Endodermal cell (in vitro differentiated cells): ENCODE measurements at regions not wholly inside any gene's neighbourhood (a gene's known extent, or its start where the extent isn't known, plus 50 kb on each side); places are given as distances from the start of the nearest gene placed in this dataset.
A peak's percentile ranks its signal among the peaks of the same experiment; 100 is the strongest.

Source experiments
- DNase-seq: peaks from one replicate; pipeline ENCODE4 v3.0.0-alpha.2; 2017
- H3K27ac ChIP-seq: 2 replicates; pipeline ENCODE4 v1.5.1; 2013; ENCODE audit warnings: mild to moderate bottlenecking, low read depth, low read length, moderate library complexity
- H3K27me3 ChIP-seq: 2 replicates; pipeline ENCODE4 v1.6.1; 2013; ENCODE audit warnings: mild to moderate bottlenecking, low read length, moderate library complexity; ENCODE audit not compliant: insufficient read depth, control insufficient read depth, poor library complexity, severe bottlenecking
- H3K36me3 ChIP-seq: 2 replicates; pipeline ENCODE4 v1.7.0; 2013; ENCODE audit warnings: mild to moderate bottlenecking, low read length, moderate library complexity; ENCODE audit not compliant: control insufficient read depth, insufficient read depth
- H3K4me1 ChIP-seq: one replicate; pipeline ENCODE4 v1.7.0; 2013; ENCODE audit warnings: low read length; ENCODE audit not compliant: control insufficient read depth, insufficient read depth
- H3K4me3 ChIP-seq: 2 replicates; pipeline ENCODE4 v1.5.1; 2013; ENCODE audit warnings: mild to moderate bottlenecking, low read length, moderate library complexity
- H3K9ac ChIP-seq: 2 replicates; pipeline ENCODE4 v1.6.1; 2013; ENCODE audit warnings: mild to moderate bottlenecking, low read length, moderate library complexity; ENCODE audit not compliant: poor library complexity, severe bottlenecking; ENCODE audit errors: extremely low read depth
- H3K9me3 ChIP-seq: 2 replicates; pipeline ENCODE4 v1.6.1; 2013; ENCODE audit warnings: mild to moderate bottlenecking, low read length, moderate library complexity; ENCODE audit not compliant: control insufficient read depth
- H3K27ac Mint-ChIP-seq: 2 replicates; pipeline ENCODE4 v1.8.0; 2020; ENCODE audit warnings: mixed read lengths
- H3K27me3 Mint-ChIP-seq: 2 replicates; pipeline ENCODE4 v1.8.0; 2021; ENCODE audit warnings: mild to moderate bottlenecking, mixed read lengths; ENCODE audit not compliant: insufficient read depth
- H3K36me3 Mint-ChIP-seq: 2 replicates; pipeline ENCODE4 v1.8.0; 2020; ENCODE audit warnings: low read depth, mixed read lengths
- H3K4me1 Mint-ChIP-seq: 2 replicates; pipeline ENCODE4 v1.8.0; 2020; ENCODE audit warnings: mixed read lengths
- H3K4me3 Mint-ChIP-seq: 2 replicates; pipeline ENCODE4 v1.8.0; 2020; ENCODE audit warnings: mild to moderate bottlenecking, moderate library complexity, mixed read lengths
- H3K9me3 Mint-ChIP-seq: 2 replicates; pipeline ENCODE4 v1.8.0; 2020; ENCODE audit warnings: mild to moderate bottlenecking, mixed read lengths
- CTCF ChIP-seq: fragments of 200-600 bp; sonication (generic); conservative IDR thresholded peaks from 2 replicates; pipeline ENCODE4 v1.5.0; 2021; ENCODE audit warnings: antibody characterized with exemption, mild to moderate bottlenecking
- WGBS, 2 experiments: methylation state at CpG; one replicate each; pipeline versions ENCODE4 v1.1.5 to v1.1.7; 2013; ENCODE audit warnings: missing lambda C conversion rate in 2 of 2, mixed read lengths in 1 of 2; ENCODE audit not compliant: insufficient coverage in 1 of 2, insufficient read length in 1 of 2; 5-methylcytosine and 5-hydroxymethylcytosine counted together

GRCh38 chr3:174409086-174409743 is 449.9 kb upstream of the NAALADL2 start:
- no peak for DNase-seq
- Mint-ChIP-seq H3K36me3 (no peaks in the 10 kb centered on the region), H3K4me3 (no peak overlapping the region), H3K4me1 (peaks cover 20% of the 10 kb centered on the region), H3K9me3 (no peaks in the 10 kb centered on the region), H3K27me3 (peaks cover 26% of the 10 kb centered on the region), H3K27ac (no peak overlapping the region)
- peaks cover 8% of the 10 kb centered on the region for H3K9me3 ChIP-seq
- peaks cover 14% of the 10 kb centered on the region for H3K27me3 ChIP-seq
- no peak overlapping the region for H3K4me3 ChIP-seq
- H3K36me3 ChIP-seq: no peaks in the 10 kb centered on the region
- WGBS, 2 experiments: 71 to 88% methylated on average over 2 to 3 of the region's 3 CpGs
- H3K27ac ChIP-seq: no peak overlapping the region
- no peak overlapping the region for H3K9ac ChIP-seq
- peaks cover 6% of the 10 kb centered on the region for H3K4me1 ChIP-seq
- no peak for TF ChIP-seq CTCF

GRCh38 chr3:174413062-174413912 is 445.8 kb upstream of the NAALADL2 start:
- Histone ChIP-seq H3K4me3 (no peak overlapping the region), H3K9me3 (no peaks in the 10 kb centered on the region), H3K27ac (peak overlapping the region; percentile 79), H3K9ac (no peak overlapping the region), H3K27me3 (peaks cover 19% of the 10 kb centered on the region), H3K4me1 (peaks cover 6% of the 10 kb centered on the region), H3K36me3 (no peaks in the 10 kb centered on the region)
- Mint-ChIP-seq H3K9me3 (no peaks in the 10 kb centered on the region), H3K27me3 (peaks cover 36% of the 10 kb centered on the region), H3K36me3 (no peaks in the 10 kb centered on the region), H3K27ac (peak overlapping the region; percentile 5), H3K4me3 (no peak overlapping the region), H3K4me1 (peaks cover 24% of the 10 kb centered on the region)
- WGBS, 2 experiments: 9 to 21% methylated on average over 2 of the region's 2 CpGs
- TF ChIP-seq CTCF: no peak
- DNase-seq: no peak

- 83 to 100% methylated on average over 1 of the region's 1 CpG for WGBS, 2 experiments
- peaks cover 6% of the 10 kb centered on the region for H3K4me1 ChIP-seq
- TF ChIP-seq CTCF: no peak
These were observed 444.2 kb upstream of the NAALADL2 start for GRCh38 chr3:174414902-174415301.

More at GRCh38 chr3:174414902-174415301, 444.2 kb upstream of the NAALADL2 start:
- Histone ChIP-seq H3K9ac (no peak overlapping the region), H3K4me3 (no peak overlapping the region), H3K9me3 (no peaks in the 10 kb centered on the region), H3K27ac (no peak overlapping the region), H3K36me3 (no peaks in the 10 kb centered on the region), H3K27me3 (peaks cover 28% of the 10 kb centered on the region)
- no peak overlapping the region for H3K27ac Mint-ChIP-seq
- peaks cover 24% of the 10 kb centered on the region for H3K4me1 Mint-ChIP-seq
- no peaks in the 10 kb centered on the region for H3K9me3 Mint-ChIP-seq
- no peak for DNase-seq
- H3K36me3 Mint-ChIP-seq: no peaks in the 10 kb centered on the region
- H3K27me3 Mint-ChIP-seq: peaks cover 31% of the 10 kb centered on the region
- H3K4me3 Mint-ChIP-seq: no peak overlapping the region
